ENCODE measurements at regions not wholly inside any gene's neighbourhood (a gene's known extent, or its start where the extent isn't known, plus 50 kb on each side); places are given as distances from the start of the nearest gene placed in this dataset.

DNA sequence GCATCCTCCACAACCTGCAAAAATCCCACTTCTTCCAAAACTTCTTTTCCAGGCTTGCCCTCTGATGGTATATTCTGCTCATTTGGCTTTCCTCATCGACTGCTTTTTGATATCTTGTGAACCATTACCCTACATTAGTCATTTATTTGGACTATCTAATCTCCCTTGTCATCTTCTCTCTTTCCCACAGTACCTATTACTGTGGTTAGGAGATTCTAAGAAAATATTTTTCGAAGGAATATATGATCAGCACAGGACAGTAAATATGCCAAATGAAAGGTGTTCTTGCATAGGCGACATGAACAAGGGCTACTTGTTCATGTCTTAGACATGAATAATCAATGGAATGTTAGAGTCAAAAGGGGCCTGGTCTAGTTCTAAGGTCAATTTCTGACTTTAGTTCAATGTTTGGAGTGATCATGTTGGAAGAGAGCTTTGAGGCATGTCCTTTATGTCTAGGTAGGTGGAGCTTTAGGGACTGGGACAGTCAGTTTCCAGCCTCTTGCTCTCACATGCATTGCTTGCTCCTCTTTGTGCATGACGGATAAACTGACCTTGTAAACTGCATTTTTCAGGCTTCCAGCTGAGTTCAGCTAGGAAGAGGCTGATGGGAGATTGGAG, 243.4 kb upstream of the RPS23 start:
- Histone ChIP-seq H3K27ac (no peak overlapping the region), H3K36me3 (no peaks in the 10 kb centered on the region), H3K4me1 (no peaks in the 10 kb centered on the region), H3K9me3 (no peaks in the 10 kb centered on the region), H3K4me3 (no peak overlapping the region), H3K27me3 (no peaks in the 10 kb centered on the region)
- DNase-seq (ENCODE audit: low spot score in 2 of 2), result no peak
- TF ChIP-seq, protein P1, sequence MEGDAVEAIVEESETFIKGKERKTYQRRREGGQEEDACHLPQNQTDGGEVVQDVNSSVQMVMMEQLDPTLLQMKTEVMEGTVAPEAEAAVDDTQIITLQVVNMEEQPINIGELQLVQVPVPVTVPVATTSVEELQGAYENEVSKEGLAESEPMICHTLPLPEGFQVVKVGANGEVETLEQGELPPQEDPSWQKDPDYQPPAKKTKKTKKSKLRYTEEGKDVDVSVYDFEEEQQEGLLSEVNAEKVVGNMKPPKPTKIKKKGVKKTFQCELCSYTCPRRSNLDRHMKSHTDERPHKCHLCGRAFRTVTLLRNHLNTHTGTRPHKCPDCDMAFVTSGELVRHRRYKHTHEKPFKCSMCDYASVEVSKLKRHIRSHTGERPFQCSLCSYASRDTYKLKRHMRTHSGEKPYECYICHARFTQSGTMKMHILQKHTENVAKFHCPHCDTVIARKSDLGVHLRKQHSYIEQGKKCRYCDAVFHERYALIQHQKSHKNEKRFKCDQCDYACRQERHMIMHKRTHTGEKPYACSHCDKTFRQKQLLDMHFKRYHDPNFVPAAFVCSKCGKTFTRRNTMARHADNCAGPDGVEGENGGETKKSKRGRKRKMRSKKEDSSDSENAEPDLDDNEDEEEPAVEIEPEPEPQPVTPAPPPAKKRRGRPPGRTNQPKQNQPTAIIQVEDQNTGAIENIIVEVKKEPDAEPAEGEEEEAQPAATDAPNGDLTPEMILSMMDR (IDR thresholded peaks at IDR 0.05), result no peak
- TF ChIP-seq EP300 (IDR thresholded peaks at IDR 0.05) (no peak), POLR2A (IDR thresholded peaks at IDR 0.05) (no peak)
- WGBS, 2 donors, result 53 to 64% methylated on average over 4 of the region's 4 CpGs

DNA sequence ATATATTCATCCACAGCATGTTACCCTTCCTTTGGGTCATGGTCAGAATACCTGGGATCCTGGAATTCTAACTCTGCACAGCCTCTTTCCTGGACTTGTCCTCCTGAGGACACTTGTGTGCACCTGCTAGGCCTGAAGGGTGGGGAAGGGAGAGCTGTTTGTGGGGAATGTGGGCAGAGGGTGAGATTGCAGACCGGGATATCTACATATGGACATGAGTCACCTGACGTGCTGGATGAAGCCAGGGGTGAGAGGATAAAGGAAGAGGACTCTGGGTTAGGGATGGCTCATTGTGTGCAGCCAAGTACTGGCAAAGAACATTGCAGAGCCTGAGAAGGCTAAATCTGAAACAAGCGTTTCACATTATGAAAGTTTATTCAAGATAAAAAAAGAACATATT, 241.4 kb upstream of the RPS23 start:
- no peaks in the 10 kb centered on the region for H3K27me3 ChIP-seq
- DNase-seq (ENCODE audit: low spot score in 2 of 2), result no peak
- WGBS, 2 donors, result 82 to 84% methylated on average over 3 of the region's 3 CpGs
- no peaks in the 10 kb centered on the region for H3K9me3 ChIP-seq
- H3K4me1 ChIP-seq, result no peaks in the 10 kb centered on the region
- TF ChIP-seq, protein P1 (IDR thresholded peaks at IDR 0.05), result no peak
- TF ChIP-seq EP300 (IDR thresholded peaks at IDR 0.05) (no peak), POLR2A (IDR thresholded peaks at IDR 0.05) (no peak)
- H3K36me3 ChIP-seq, result no peaks in the 10 kb centered on the region
- no peak overlapping the region for H3K4me3 ChIP-seq
- no peak overlapping the region for H3K27ac ChIP-seq

DNA sequence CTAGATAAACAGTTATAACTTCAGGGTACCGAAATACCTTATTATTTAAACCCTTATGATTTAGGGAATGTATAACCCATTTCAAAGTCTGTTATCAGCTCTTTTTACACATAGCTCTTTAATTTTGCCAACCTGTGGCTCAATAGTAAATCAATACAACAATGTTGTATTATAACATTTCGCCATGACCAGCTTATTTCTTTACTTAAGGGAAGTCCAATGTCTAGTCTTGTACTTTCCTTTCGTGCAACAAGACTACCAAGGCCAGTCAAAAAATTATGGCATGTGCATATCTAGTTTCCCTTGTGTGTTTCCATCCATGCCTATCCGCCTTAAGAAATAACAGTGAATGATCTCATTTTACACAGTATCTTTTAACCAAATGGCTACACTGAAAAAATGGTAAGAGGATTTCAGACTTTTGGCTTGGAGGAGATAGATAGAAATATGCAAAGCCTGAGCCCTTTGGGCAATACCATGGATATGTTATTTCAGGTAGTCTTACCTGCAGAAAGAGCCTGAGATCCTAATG, 239.5 kb upstream of the RPS23 start:
- 92% methylated on average over 4 of the region's 4 CpGs for WGBS, 2 donors
- no peak overlapping the region for H3K27ac ChIP-seq
- H3K4me3 ChIP-seq, result no peak overlapping the region
- no peaks in the 10 kb centered on the region for H3K9me3 ChIP-seq
- TF ChIP-seq EP300 (IDR thresholded peaks at IDR 0.05), result no peak
- TF ChIP-seq, protein P1 (IDR thresholded peaks at IDR 0.05), result no peak
- TF ChIP-seq POLR2A (IDR thresholded peaks at IDR 0.05), result no peak
- no peaks in the 10 kb centered on the region for H3K4me1 ChIP-seq
- DNase-seq (ENCODE audit: low spot score in 2 of 2), result no peak
- H3K36me3 ChIP-seq, result no peaks in the 10 kb centered on the region
- H3K27me3 ChIP-seq, result no peaks in the 10 kb centered on the region

DNA sequence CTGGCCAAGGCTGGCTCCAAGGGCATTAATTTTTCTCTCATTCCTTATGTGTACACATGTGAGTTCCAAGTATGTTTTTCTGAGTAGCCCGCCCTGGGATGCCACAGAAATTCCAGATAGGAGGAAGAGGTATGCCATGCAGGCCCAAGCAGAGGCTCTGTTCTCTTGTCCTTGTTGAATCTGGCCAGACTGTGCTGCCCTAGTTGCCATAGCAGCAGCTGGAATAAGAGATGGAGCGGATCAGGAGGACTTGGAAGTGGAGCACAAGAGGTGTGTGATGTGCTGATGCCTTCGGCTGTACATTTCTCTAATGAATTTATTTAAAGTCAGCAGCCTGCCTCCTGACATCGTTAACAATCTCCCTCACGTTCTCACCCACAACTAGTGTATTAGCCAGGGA, 235.6 kb upstream of the RPS23 start:
- H3K27me3 ChIP-seq, result no peaks in the 10 kb centered on the region
- H3K36me3 ChIP-seq, result no peaks in the 10 kb centered on the region
- no peaks in the 10 kb centered on the region for H3K4me1 ChIP-seq
- H3K4me3 ChIP-seq, result no peak overlapping the region
- TF ChIP-seq POLR2A (IDR thresholded peaks at IDR 0.05), result no peak
- no peak for TF ChIP-seq EP300 (IDR thresholded peaks at IDR 0.05)
- TF ChIP-seq, protein P1 (IDR thresholded peaks at IDR 0.05), result no peak
- H3K9me3 ChIP-seq, result no peaks in the 10 kb centered on the region
- WGBS, 2 donors, result 83 to 85% methylated on average over 5 of the region's 5 CpGs
- no peak for DNase-seq (ENCODE audit: low spot score in 2 of 2)
- H3K27ac ChIP-seq, result no peak overlapping the region

DNA sequence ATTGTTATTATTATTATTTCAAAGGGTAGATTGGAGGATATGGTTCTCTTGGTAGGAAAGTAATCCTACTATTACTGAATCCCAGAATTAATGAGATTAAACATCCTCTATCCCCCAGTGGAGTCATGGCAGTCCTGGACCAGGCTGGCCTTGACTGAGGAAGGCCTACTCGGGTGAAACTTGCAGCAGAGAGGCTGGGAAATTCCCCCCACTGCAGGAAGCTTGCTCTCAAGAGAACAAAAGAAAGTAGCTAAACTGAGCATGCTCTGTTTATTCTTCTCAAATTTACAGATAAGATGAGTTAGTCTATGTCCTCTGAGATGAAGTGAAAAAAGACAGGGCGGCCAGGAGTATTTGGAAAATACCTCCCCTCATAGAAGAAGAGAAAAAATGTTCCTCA, 233.9 kb upstream of the RPS23 start:
- no peaks in the 10 kb centered on the region for H3K36me3 ChIP-seq
- WGBS, 2 donors, result 70 to 76% methylated on average over 2 of the region's 2 CpGs
- TF ChIP-seq POLR2A (IDR thresholded peaks at IDR 0.05) (no peak), EP300 (IDR thresholded peaks at IDR 0.05) (no peak)
- TF ChIP-seq, protein P1 (IDR thresholded peaks at IDR 0.05), result no peak
- H3K27ac ChIP-seq, result no peak overlapping the region
- H3K27me3 ChIP-seq, result no peaks in the 10 kb centered on the region
- DNase-seq (ENCODE audit: low spot score in 2 of 2), result no peak
- H3K4me3 ChIP-seq, result no peak overlapping the region
- no peaks in the 10 kb centered on the region for H3K4me1 ChIP-seq
- H3K9me3 ChIP-seq, result peaks cover 0 to 5% (median 0%) of the 10 kb centered on the region in 4 donors

All from tibial nerve (tissue), 4 donors.